H9 (cell line): ENCODE measurements at regions not wholly inside any gene's neighbourhood (a gene's known extent, or its start where the extent isn't known, plus 50 kb on each side); places are given as distances from the start of the nearest gene placed in this dataset.

ENCODE experiments used
- DNase-seq: peaks from one replicate; pipeline ENCODE4 v3.0.0-alpha.2; 2017
- H2AFZ ChIP-seq: one replicate; pipeline ENCODE4 v1.6.1; 2013; ENCODE audit warnings: mild to moderate bottlenecking, low read length, control low read depth, moderate library complexity
- H2AK5ac ChIP-seq: 2 replicates; pipeline ENCODE4 v1.6.1; 2013; ENCODE audit warnings: low read length, control low read depth, mixed read lengths; ENCODE audit not compliant: insufficient read length
- H2BK120ac ChIP-seq: one replicate; pipeline ENCODE4 v1.6.1; 2013; ENCODE audit warnings: low read depth, mild to moderate bottlenecking, low read length, control low read depth, inconsistent platforms; ENCODE audit not compliant: poor library complexity, severe bottlenecking
- H2BK12ac ChIP-seq: 2 replicates; pipeline ENCODE4 v1.6.1; 2013; ENCODE audit warnings: low read length, control low read depth, mixed read lengths, low read depth; ENCODE audit not compliant: insufficient read length
- H2BK15ac ChIP-seq: 2 replicates; pipeline ENCODE4 v1.6.1; 2013; ENCODE audit warnings: low read depth, low read length, control low read depth
- H2BK20ac ChIP-seq: one replicate; pipeline ENCODE4 v1.6.1; 2013; ENCODE audit warnings: low read depth, mild to moderate bottlenecking, low read length, control low read depth, inconsistent platforms; ENCODE audit not compliant: poor library complexity, severe bottlenecking
- H2BK5ac ChIP-seq: 2 replicates; pipeline ENCODE4 v1.6.1; 2013; ENCODE audit warnings: low read length, control low read depth, mixed read lengths; ENCODE audit not compliant: insufficient read length
- H3K14ac ChIP-seq: 2 replicates; pipeline ENCODE4 v1.6.1; 2013; ENCODE audit warnings: low read length, control low read depth; ENCODE audit not compliant: insufficient read depth
- H3K18ac ChIP-seq: 2 replicates; pipeline ENCODE4 v1.6.1; 2013; ENCODE audit warnings: low read depth, mild to moderate bottlenecking, mixed read lengths, low read length, control low read depth; ENCODE audit not compliant: insufficient read length
- H3K23ac ChIP-seq: 2 replicates; pipeline ENCODE4 v1.6.1; 2013; ENCODE audit warnings: low read length, control low read depth, mixed read lengths, low read depth; ENCODE audit not compliant: insufficient read length
- H3K23me2 ChIP-seq: 2 replicates; pipeline ENCODE4 v1.6.1; 2013; ENCODE audit warnings: low read depth, mild to moderate bottlenecking, mixed read lengths, low read length, control low read depth; ENCODE audit not compliant: insufficient read length, poor library complexity, severe bottlenecking
- H3K27ac ChIP-seq: 2 replicates; pipeline ENCODE4 v1.5.1; 2013; ENCODE audit warnings: low read length, control low read depth, mixed read lengths, low read depth; ENCODE audit not compliant: insufficient read length
- H3K27me3 ChIP-seq: 2 replicates; pipeline ENCODE4 v1.6.1; 2013; ENCODE audit warnings: low read length, control low read depth, inconsistent platforms; ENCODE audit not compliant: insufficient read depth
- H3K4ac ChIP-seq: 2 replicates; pipeline ENCODE4 v1.6.1; 2013; ENCODE audit warnings: low read depth, mild to moderate bottlenecking, control low read depth, inconsistent platforms, low read length, moderate library complexity
- H3K4me1 ChIP-seq: 2 replicates; pipeline ENCODE4 v1.6.1; 2013; ENCODE audit warnings: low read length, control low read depth, inconsistent platforms; ENCODE audit not compliant: insufficient read depth
- H3K4me2 ChIP-seq: 2 replicates; pipeline ENCODE4 v1.6.1; 2013; ENCODE audit warnings: low read length, control low read depth, mixed read lengths; ENCODE audit not compliant: insufficient read length, insufficient read depth
- H3K56ac ChIP-seq: 2 replicates; pipeline ENCODE4 v1.6.1; 2013; ENCODE audit warnings: low read depth, mild to moderate bottlenecking, mixed read lengths, low read length, control low read depth; ENCODE audit not compliant: insufficient read length
- H3K79me1 ChIP-seq: 2 replicates; pipeline ENCODE4 v1.6.1; 2013; ENCODE audit warnings: low read depth, mild to moderate bottlenecking, moderate library complexity, low read length, control low read depth, inconsistent platforms; ENCODE audit not compliant: insufficient read depth, poor library complexity, severe bottlenecking
- H3K79me2 ChIP-seq: 2 replicates; pipeline ENCODE4 v1.6.1; 2013; ENCODE audit warnings: low read length, control low read depth, inconsistent platforms; ENCODE audit not compliant: insufficient read depth
- H3K9ac ChIP-seq: 2 replicates; pipeline ENCODE4 v1.6.1; 2013; ENCODE audit warnings: low read length, control low read depth, mixed read lengths; ENCODE audit not compliant: insufficient read length; ENCODE audit errors: extremely low read depth
- H3K9me3 ChIP-seq: one replicate; pipeline ENCODE4 v1.6.1; 2013; ENCODE audit warnings: low read depth, low read length, inconsistent platforms; ENCODE audit not compliant: control insufficient read depth
- H3T11ph ChIP-seq: one replicate; pipeline ENCODE4 v1.6.1; 2013; ENCODE audit warnings: mild to moderate bottlenecking, low read length, control low read depth, inconsistent platforms
- H4K20me1 ChIP-seq: one replicate; pipeline ENCODE4 v1.6.1; 2013; ENCODE audit not compliant: control insufficient read depth, insufficient read length, insufficient read depth
- H4K5ac ChIP-seq: 2 replicates; pipeline ENCODE4 v1.6.1; 2013; ENCODE audit warnings: low read depth, mild to moderate bottlenecking, mixed read lengths, low read length, control low read depth; ENCODE audit not compliant: insufficient read length
- H4K8ac ChIP-seq: replicated peaks from 2 replicates; pipeline ENCODE4 v1.6.1; 2013; ENCODE audit warnings: low read length, control low read depth, mixed read lengths, low read depth; ENCODE audit not compliant: insufficient read length
- H4K91ac ChIP-seq: 2 replicates; pipeline ENCODE4 v1.6.1; 2013; ENCODE audit warnings: low read depth, mild to moderate bottlenecking, moderate library complexity, mixed read lengths, low read length, control low read depth; ENCODE audit not compliant: insufficient read length
- H3K27ac Mint-ChIP-seq, 3 experiments: 2 replicates in 2 of 3; 3 replicates in 1 of 3; pipeline ENCODE4 v1.8.0; 2020 to 2021; ENCODE audit warnings: mixed read lengths in 3 of 3, mild to moderate bottlenecking in 1 of 3, moderate library complexity in 1 of 3
- H3K27me3 Mint-ChIP-seq: 2 replicates; pipeline ENCODE4 v1.8.0; 2021; ENCODE audit warnings: low read depth, mild to moderate bottlenecking, moderate library complexity, mixed read lengths
- H3K36me3 Mint-ChIP-seq, 3 experiments: 2 replicates in 2 of 3; 3 replicates in 1 of 3; pipeline ENCODE4 v1.8.0; 2020 to 2021; ENCODE audit warnings: low read depth in 3 of 3, mixed read lengths in 3 of 3; ENCODE audit not compliant: insufficient read depth in 1 of 3
- H3K4me1 Mint-ChIP-seq, 2 experiments: 2 replicates each; pipeline ENCODE4 v1.8.0; 2020; ENCODE audit warnings: mixed read lengths in 2 of 2
- H3K4me3 Mint-ChIP-seq, 2 experiments: 2 replicates in 1 of 2; 3 replicates in 1 of 2; pipeline ENCODE4 v1.8.0; 2020 to 2021; ENCODE audit warnings: mild to moderate bottlenecking in 2 of 2, mixed read lengths in 2 of 2, moderate library complexity in 1 of 2
- H3K9me3 Mint-ChIP-seq, 2 experiments: 2 replicates in 1 of 2; 3 replicates in 1 of 2; pipeline ENCODE4 v1.8.0; 2020; ENCODE audit warnings: mild to moderate bottlenecking in 2 of 2, mixed read lengths in 2 of 2, moderate library complexity in 1 of 2
- WGBS: extraction: QIAGEN DNeasy Blood & Tissue Kit; methylation state at CpG from one replicate; pipeline ENCODE4 v1.1.7; 2013; ENCODE audit warnings: missing lambda C conversion rate, low lambda C conversion rate, mixed read lengths; ENCODE audit not compliant: insufficient read length; ENCODE audit errors: extremely low coverage; 5-methylcytosine and 5-hydroxymethylcytosine counted together
- TF ChIP-seq, protein P1 (sequence below): fragments of 200-600 bp; sonication (generic); conservative IDR thresholded peaks from 3 replicates; pipeline ENCODE4 v1.8.0; 2021; ENCODE audit warnings: antibody characterized with exemption, mild to moderate bottlenecking

DNA sequence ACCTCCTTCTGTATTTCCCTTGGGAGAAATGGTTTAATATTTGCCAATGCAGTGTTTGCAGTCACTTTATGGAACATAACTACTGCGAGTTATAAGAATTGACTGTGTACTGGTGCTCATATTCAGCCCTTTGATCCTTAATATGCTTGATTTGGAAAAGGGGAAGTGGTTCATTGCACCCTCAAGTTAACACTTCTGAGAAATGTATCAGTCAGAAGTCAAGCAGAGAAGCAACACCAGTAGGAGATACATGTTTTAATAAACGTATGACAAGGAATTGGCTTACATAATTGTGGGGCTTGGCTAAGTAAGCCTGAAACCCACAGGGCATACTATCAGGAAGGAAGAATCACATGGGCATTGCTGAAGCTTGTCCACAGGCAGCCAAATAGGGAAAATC lies 131.0 kb upstream of the SPRY4 start:
- no peaks in the 10 kb centered on the region for H3K23me2 ChIP-seq
- H2BK5ac ChIP-seq, result no peak overlapping the region
- H2BK12ac ChIP-seq, result no peak overlapping the region
- no peak overlapping the region for H2BK15ac ChIP-seq
- H3K27me3 ChIP-seq, result no peaks in the 10 kb centered on the region
- no peak overlapping the region for H4K8ac ChIP-seq
- H3K9me3 ChIP-seq, result no peaks in the 10 kb centered on the region
- no peak overlapping the region for H3K27ac ChIP-seq
- TF ChIP-seq, protein P1, sequence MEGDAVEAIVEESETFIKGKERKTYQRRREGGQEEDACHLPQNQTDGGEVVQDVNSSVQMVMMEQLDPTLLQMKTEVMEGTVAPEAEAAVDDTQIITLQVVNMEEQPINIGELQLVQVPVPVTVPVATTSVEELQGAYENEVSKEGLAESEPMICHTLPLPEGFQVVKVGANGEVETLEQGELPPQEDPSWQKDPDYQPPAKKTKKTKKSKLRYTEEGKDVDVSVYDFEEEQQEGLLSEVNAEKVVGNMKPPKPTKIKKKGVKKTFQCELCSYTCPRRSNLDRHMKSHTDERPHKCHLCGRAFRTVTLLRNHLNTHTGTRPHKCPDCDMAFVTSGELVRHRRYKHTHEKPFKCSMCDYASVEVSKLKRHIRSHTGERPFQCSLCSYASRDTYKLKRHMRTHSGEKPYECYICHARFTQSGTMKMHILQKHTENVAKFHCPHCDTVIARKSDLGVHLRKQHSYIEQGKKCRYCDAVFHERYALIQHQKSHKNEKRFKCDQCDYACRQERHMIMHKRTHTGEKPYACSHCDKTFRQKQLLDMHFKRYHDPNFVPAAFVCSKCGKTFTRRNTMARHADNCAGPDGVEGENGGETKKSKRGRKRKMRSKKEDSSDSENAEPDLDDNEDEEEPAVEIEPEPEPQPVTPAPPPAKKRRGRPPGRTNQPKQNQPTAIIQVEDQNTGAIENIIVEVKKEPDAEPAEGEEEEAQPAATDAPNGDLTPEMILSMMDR, result no peak
- H2BK120ac ChIP-seq, result no peak overlapping the region
- H3K23ac ChIP-seq, result no peak overlapping the region
- no peak overlapping the region for H3K9ac ChIP-seq
- H3T11ph ChIP-seq, result no peak overlapping the region
- H4K91ac ChIP-seq, result no peak overlapping the region
- peaks cover 2 to 3% (median 3%) of the 10 kb centered on the region in 3 experiments; a peak in 5 of 7 replicates for H3K36me3 Mint-ChIP-seq
- no peaks in the 10 kb centered on the region for H3K4me1 Mint-ChIP-seq
- DNase-seq, result no peak
- no CpG with 5 or more reads among the region's 2 CpGs for WGBS
- no peak overlapping the region for H2AK5ac ChIP-seq
- H3K14ac ChIP-seq, result no peak overlapping the region
- H3K4ac ChIP-seq, result no peak overlapping the region
- no peak overlapping the region for H3K4me2 ChIP-seq
- H3K18ac ChIP-seq, result no peak overlapping the region
- no peak overlapping the region for H4K5ac ChIP-seq
- H3K27me3 Mint-ChIP-seq, result no peaks in the 10 kb centered on the region
- no peaks in the 10 kb centered on the region for H4K20me1 ChIP-seq
- no peak overlapping the region for H3K27ac Mint-ChIP-seq
- no peak overlapping the region for H2AFZ ChIP-seq
- H3K56ac ChIP-seq, result no peak overlapping the region
- no peaks in the 10 kb centered on the region for H3K79me2 ChIP-seq
- H3K9me3 Mint-ChIP-seq, result peaks cover 2 to 3% of the 10 kb centered on the region in 2 experiments; a peak in 3 of 5 replicates
- H3K79me1 ChIP-seq, result no peaks in the 10 kb centered on the region
- no peak overlapping the region for H2BK20ac ChIP-seq
- H3K4me1 ChIP-seq, result no peaks in the 10 kb centered on the region
- H3K4me3 Mint-ChIP-seq, result no peak overlapping the region
